Body of pancreas (tissue), 4 donors: ENCODE measurements at regions not wholly inside any gene's neighbourhood (a gene's known extent, or its start where the extent isn't known, plus 50 kb on each side); places are given as distances from the start of the nearest gene placed in this dataset.

Source experiments
- POLR2A ChIP-seq, 3 donors: fragments of 450-650 bp; IDR thresholded peaks; one replicate each; pipeline ENCODE4 v1.6.1; 2016; ENCODE audit warnings: antibody characterized with exemption in 3 of 3, mild to moderate bottlenecking in 2 of 3
- TF ChIP-seq, protein P1 (sequence below), 7 experiments: fragments of 450-650 bp in 4 of 7; fragments of 200-600 bp in 3 of 7; sonication (generic) in 3 of 7; IDR thresholded peaks; one replicate each; pipeline ENCODE4 v1.5.1; 2016 to 2019; ENCODE audit warnings: antibody characterized with exemption in 7 of 7

DNA sequence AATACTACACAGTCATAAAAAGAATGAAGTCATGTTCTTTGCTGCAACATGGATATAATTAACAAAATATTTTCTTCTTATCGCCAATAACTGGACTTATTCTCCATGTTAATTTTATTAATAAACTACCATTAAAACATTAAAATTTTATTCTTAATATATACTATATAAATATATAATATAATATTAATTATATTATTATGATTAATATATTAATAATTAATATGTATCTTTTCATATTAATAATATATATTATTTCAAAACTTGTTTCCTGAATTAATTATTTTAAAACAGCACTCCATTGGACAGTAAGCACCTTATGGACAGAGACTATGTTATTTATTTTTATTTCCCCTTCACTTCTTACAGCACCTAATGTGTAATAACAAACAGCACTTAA is 182.8 kb downstream of the ARL4A start:
- no peak for TF ChIP-seq POLR2A (IDR thresholded peaks at IDR 0.05)
- TF ChIP-seq, protein P1, sequence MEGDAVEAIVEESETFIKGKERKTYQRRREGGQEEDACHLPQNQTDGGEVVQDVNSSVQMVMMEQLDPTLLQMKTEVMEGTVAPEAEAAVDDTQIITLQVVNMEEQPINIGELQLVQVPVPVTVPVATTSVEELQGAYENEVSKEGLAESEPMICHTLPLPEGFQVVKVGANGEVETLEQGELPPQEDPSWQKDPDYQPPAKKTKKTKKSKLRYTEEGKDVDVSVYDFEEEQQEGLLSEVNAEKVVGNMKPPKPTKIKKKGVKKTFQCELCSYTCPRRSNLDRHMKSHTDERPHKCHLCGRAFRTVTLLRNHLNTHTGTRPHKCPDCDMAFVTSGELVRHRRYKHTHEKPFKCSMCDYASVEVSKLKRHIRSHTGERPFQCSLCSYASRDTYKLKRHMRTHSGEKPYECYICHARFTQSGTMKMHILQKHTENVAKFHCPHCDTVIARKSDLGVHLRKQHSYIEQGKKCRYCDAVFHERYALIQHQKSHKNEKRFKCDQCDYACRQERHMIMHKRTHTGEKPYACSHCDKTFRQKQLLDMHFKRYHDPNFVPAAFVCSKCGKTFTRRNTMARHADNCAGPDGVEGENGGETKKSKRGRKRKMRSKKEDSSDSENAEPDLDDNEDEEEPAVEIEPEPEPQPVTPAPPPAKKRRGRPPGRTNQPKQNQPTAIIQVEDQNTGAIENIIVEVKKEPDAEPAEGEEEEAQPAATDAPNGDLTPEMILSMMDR (IDR thresholded peaks at IDR 0.05) = no peak
